HG03175 (cell line): ENCODE measurements at regions not wholly inside any gene's neighbourhood (a gene's known extent, or its start where the extent isn't known, plus 50 kb on each side); places are given as distances from the start of the nearest gene placed in this dataset.
"Not testable (repeated sequence)": the region's sequence is repeated elsewhere in the genome, so short reads cannot be mapped to it uniquely, and the experiment has no call there.

Source experiments
- ATAC-seq: cut with Tn5 transposase; IDR thresholded peaks from one replicate; pipeline ENCODE4 v1.9.1; 2021; ENCODE audit warnings: mild to moderate bottlenecking, moderate library complexity; ENCODE audit not compliant: unreplicated experiment

DNA sequence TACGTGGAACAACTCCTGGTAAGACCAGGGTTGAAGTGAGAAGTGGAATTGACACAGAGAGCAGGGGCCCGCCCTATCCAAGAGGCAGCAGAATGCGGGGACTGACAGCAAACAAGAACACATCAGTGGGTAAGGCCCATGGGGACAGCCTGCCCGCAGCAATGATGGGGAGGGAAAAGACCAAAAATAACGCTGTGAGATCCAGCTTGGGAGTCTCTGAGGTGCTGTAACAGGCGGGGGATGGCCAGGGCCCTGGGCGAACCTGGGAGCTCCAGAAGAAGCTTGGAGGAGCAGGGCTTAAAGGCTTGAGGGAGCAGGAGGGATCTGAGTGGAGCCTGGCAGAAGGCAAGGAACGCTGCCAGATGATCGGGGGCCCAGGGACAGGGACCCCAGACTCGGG lies 173.4 kb downstream of the TMEM200C start:
- no peak for ATAC-seq

DNA sequence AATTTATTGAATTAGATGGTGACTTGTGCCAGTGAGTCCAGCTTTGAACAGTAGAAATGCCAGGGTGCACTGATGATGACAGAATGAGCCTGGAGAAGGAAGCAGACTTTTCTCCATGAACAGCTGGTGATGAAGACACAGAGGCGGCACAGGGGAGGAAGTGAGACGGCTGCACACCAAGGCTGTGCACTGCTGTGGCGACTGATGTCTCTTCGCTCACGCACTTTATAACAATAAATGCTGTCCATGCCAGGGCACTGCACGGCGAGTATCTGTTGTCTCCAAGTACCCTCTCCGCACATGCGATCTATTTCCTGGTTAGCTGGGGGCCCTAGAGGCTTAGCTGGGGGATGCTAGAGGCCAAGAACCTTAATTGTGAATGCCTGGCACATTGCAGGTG lies 175.2 kb downstream of the TMEM200C start:
- no peak for ATAC-seq

DNA sequence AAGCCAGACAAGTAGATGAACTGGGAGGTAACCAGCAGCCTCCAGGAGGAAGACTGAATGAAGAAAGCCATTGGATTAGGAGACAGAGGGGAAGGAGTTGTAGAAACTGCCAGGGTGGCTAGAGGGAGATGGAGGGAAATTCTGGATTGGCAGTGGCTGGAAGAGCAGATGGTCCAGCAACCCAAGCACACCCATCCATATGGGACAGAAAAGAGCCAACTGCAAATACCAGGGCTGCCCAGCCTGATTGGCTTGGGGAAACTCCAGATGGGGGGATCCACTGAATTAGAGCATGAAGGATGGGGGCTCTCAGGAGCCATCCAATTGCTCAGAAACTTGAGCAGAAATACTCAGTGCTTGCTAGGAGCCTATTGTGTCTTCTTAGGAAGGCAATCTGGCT lies 173.5 kb upstream of the EPB41L3 start:
- ATAC-seq, result no peak

DNA sequence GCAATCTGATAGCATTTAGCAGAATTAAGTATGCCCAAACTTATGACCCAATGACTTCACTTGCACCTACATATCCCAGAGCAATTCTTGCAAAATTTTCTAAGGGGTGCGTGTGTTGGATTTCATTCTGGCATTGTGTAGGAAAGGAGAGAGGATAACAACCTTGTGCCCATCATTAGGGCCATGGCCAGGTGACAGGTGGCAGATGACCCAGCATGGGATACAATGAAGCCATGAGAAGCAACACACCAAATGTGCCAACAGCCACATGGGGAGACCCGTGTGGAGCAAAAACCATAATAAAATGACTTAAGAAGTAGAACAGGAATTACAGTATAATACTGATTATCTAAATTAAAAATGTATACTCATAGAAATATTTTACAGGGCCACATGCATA lies 166.9 kb upstream of the EPB41L3 start:
- no peak for ATAC-seq

DNA sequence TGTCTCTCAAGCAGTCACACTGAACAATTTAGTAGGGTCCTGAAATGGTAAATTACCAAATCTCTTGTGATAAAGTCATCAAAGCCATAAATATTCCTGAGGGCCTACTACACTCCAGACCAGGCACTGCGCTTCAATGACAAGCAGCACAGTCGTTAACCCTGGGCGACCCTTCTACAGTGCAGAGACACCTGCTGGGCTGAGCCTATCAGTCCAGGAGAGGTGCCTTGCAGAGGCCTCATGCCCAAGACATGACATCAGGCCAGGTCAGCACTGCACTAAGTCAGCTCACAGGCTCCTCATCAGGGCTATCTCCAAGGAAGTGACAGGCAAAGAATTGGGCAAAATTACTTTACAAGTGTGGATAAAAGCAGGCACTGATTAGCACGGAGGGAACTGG lies 166.4 kb upstream of the EPB41L3 start:
- ATAC-seq, result no peak

DNA sequence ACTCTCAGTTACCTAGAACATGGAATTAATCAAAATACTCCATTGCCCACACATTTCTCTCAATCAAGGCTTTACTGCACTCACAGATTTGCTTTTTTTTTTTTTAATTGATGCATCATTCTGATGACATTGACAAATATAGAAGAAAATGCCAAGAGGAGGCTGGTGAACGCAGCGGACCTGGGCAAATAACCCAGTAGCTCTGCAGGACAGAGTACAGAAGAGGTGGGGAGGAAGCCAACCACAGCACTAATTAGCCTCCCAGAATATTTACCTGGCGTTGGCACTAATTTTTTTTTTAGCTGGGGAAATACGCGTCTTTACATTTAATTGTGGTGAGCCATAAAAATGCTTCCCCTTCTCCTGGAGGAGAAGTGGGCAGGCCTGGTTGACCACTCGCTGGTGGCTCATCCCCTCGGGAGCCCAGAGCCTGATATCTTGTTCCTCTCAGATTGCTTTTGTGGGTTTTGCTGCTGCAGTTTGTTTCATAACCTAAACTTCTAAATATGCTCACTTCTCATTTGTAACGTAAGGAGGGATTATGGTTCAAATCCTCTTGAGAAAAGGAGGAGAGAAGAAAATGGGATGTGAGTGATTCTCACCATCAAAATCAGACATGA lies 165.8 kb upstream of the EPB41L3 start:
- no peak for ATAC-seq

DNA sequence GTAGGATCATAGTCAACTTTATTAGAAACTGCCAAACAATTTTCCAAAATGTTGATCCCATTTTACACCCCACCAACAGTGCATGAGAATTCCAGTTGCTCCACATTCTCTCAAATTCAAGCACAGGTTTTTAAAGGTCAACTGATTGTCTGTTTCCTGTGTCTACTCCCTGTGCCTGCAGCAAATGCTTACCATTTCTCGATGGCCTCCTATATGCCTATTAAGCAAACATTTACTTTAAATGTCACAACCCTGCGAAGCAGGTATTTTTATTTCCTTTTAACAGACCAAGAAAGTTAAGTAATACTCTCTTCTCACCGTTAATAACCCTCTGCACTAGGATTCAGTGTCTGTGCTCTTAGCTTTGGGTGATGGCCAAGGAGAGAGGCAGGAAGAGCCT lies 163.8 kb upstream of the EPB41L3 start:
- no peak for ATAC-seq

DNA sequence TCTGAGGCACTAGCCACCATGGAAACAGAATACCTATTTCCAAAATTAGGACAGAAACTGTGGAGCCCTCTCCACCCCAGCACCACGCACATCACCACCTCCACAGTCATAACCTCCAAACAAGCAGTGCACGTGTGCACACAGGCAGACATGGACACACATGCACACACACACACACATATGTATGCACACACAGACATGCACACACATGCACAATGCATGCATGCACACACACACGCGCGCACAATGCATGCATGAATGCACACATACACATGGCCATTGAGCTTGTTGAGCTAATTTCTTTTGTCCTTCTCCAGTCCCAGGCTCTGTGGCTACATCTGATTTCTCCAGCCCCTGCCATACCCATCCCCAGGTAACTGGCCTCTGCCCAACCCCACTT lies 161.6 kb upstream of the EPB41L3 start:
- no peak for ATAC-seq

DNA sequence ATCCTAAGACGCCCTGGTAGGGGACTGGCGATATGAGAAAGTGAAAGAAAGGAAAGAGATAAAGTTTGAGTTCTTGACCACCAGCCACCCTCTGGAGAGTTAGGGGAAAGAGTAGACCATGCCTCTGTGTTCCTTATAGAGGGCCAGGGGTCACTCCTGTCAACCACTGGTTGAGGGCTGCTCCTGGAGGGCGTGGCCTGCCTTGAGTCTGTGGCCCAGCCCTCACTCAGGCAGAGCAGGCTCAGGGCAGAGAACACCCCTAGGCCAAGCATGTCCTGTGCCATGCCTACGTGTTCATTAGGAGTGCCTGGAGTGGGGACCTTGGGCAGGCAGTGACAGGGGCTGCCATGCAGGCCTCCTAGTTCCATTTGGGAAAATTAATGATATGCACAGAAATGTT lies 161.1 kb upstream of the EPB41L3 start:
- no peak for ATAC-seq

DNA sequence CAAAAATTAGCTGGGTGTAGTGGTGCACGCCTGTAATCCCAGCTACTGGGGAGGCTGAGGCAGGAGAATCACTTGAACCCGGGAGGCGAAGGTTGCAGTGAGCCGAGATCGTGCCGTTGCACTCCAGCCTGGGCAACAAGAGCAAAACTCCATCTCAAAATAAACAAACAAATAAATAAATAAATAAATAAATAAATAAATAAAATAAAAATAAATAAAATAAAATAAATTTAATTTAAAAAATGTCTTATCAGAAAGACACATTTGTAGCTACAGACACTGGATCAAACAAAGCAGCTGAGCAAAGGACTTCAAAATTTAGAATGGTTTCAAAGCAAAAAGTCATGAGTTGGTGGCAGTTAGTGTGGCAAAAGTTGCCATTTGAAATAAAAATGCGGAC lies 158.2 kb upstream of the EPB41L3 start:
- not testable (repeated sequence) for ATAC-seq

DNA sequence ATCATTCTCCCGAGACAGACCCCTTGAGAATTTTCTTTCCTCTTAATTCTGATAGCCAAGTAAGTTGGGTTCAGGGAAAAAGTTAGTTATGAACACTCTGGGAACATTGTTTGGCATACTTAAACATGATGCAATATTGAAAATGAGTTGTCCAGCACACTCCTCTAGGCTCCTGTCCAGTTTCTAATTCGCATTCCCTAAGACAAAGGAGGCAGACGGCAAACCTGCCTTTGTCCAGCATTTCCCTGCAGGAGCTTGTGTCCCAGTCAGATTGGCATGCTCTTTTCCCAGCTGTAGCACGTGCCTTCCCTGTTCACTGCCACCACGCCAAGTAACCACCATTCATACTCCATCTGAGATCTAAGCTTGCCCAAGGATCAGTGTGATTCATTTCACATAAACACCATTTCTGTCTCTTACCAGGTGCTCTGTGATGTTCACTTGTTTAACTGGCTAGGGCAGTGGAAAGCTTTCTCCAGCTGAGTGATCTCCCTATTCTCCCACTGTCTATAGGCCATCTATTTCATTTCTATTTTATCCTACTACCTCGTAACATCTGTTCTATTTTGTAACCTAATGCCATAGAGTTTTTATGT lies 150.0 kb upstream of the EPB41L3 start:
- ATAC-seq, result no peak

DNA sequence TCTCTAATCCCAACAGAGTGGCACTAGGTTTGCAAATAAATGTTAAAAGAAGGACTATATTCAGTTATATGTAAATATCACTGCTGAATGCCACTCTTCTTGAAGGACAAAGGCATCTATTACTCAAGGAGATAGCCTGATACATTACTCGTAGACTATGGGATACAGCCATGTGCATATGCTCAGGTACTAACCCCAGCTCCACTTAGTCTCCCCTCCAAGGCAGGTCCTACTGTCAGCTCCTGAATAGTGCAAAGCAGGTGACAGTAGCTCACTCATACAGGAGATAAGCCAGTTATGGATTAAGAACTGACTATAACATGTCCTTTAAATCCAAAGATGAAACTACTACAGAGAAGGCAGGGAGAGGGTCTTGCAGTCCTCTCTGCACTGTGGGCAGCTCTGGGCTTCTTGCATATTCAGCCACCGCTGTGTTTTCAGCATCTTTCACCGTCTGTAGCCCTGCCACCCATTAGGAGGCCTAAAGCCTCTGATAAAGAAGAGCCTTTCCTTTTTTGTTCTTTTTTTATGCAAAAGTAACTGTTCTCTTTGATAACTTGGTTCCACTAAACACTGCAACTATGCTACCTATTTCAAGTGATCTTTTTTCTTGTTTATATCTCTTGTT lies 135.1 kb upstream of the EPB41L3 start:
- no peak for ATAC-seq

DNA sequence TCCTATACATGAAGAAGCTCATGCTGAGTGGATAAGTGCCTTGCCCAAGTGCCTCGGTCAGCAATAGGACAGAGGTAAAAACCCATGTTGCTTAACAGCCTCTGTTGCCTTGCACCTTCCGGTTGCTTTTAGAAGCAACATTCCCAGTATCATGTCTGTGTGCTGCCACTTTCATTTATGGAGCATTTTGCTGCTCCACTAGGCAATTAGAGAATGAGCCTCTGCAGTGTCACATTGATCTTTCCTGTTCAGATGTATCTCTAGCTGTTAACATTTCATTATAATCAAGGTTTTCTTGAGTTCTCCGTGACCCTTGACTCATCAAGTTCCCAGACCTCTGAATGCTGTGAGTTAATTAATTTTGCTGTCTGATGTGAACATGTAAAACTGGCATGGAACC lies 134.5 kb upstream of the EPB41L3 start:
- no peak for ATAC-seq

DNA sequence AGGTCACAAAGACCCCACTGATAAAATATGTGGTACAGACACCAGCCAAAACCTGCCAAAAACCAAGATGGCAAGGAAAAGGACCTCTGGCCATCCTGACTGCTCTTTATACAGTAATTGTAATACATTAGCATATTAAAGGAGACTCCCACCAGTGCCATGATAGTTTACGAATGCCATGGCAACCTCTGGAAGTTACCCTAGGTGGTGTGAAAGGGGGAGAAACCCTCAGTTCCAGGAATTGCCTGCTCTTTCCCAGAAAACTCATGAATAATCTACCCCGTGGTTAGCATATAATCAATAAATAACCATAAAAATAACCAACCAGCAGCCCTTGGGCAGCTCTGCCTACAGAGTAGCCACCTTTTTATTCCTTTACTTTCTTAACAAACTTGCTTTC lies 129.8 kb upstream of the EPB41L3 start:
- no peak for ATAC-seq

DNA sequence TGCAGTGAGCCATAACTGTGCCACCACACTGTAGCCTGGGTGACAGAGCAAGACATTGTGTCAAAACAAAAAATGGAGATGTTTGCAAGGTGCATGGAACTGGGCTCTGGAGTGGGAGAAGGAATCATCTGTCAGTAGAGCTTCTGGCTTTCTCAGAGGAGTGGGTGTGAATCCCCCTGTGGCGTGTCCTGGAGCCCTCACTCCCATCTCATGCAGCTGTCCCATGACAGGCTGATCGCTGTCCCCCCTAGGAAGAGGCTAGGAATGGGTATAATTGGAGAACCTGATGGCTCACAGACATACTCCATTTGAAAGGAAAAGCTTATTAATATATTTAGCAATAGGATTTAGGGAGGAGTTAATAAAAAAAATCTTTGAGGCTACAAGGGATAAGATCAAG lies 125.8 kb upstream of the EPB41L3 start:
- ATAC-seq, result no peak

DNA sequence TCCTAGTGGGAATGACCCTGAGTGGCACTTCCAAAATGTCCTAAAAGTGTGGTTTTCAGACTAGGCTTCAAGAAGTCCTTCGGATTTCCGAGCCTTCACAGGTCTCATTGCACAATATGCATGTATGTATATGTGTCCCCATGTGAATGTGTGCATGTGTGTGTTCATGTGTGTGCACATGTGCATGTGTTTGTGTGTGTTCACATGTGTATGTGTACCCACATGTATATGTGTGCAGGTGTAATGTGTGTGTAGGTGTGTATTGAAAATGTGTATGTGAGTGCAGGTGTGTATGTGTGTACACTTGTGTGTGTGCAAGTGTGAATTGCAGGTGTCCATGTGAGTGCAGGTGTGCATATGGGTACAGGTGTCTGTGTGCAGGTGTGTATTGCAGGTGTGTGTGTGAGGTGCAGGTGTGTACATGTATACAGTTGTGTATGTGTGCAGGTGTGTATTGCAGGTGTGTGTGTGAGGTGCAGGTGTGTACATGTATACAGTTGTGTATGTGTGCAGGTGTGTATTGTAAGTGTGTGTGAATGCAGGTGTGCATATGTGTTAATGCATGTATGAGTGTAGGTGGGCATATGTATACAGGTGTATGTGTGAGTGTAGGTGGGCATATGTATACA lies 124.4 kb upstream of the EPB41L3 start:
- ATAC-seq, result no peak

DNA sequence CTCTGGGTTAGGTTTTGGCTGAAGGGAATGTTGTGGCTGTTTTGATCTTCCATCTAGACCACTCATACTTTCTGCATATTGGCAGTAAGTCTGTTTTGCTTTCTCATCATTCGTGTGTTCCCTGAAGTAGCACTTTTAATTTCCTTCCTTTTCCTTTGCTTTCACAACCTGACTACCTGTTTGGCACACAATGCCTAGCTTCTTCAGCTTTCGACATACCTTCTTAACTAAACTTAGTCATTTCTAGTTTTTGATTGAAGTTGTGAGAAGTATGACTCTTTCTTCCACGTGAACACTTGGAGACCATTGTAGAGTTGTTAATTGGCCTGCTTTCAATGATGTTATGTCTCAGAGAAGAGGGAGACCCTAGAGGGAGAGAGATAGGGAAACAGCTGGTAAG lies 123.6 kb upstream of the EPB41L3 start:
- no peak for ATAC-seq

DNA sequence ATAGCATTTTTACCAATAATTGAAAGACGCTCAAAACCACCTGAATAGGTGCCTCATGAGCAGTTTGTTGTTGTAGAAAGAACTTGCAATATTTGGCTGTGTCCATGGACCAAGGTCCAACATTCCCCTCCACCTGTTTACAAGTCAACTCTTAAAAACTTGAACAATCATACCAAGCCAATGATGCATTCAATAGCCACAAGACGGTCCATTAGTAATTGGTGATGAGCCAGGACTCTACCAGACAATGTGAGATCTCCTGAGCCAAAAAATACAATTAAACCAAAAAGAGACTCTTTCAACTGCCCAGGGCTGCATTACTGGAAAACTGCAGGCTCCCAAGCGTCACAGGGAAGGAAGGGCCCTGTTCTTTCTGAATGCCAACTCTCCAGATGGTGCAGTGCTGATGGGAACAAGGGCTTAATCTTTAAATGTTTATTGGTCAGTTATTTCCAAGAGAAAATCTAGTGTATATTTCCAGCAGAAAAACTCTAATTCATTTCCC lies 118.8 kb upstream of the EPB41L3 start:
- ATAC-seq, result no peak

DNA sequence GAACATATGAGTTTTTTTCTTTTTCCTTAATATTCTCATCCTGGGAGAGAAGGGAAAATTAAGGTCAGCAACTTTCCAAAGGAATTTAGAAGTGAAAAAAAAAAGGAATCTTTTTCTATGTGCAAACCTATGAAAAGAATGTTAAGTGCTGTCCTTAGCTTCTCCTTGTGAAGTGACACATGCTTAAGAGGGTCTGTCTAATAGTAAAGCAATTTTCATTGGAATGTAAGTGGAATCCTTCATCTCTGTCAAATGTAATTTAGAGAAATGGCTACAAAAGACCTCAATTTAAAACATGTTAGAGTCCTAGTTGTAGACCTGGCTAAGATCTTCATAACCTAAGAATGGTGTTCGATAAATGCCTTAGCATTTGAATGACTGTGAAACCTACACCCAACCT lies 117.4 kb upstream of the EPB41L3 start:
- no peak for ATAC-seq

DNA sequence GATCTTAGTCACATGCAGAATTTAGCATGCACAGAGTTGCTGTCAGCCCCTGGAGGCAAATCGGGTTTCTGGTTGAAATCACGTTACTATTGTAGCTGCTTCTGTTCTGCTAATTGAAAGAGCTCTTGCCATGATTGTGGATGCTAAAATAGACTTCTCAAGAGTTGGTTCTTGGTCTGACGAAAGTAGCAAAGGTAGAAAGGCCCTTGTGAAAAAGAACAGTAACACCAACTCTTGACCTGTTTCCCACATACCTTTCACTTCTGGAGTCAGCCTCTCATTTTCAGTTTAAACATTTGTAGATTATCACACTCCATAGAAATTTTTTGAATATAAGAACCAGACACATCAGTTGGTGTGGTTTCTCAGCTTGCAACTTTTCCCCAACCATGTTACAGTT lies 110.0 kb upstream of the EPB41L3 start:
- ATAC-seq, result no peak

DNA sequence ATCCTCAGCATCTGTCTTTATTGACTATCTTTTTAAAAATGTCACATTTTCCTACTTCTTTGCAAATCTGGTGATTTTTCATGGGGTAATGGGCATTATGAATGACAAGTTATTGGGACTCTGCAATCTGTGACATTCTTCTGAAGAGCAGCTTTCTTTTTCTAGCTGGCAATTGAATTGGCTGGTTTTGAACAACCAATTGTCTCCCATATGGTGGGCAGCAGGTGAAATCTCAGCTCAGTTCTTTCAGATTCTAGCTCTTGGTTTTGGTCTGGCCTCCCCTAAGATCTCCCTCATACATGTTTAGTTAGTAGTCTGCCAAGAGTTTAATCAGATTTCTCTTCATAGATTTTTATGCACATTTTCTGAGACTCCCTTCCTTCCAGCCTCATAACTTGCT lies 107.9 kb upstream of the EPB41L3 start:
- ATAC-seq, result no peak

DNA sequence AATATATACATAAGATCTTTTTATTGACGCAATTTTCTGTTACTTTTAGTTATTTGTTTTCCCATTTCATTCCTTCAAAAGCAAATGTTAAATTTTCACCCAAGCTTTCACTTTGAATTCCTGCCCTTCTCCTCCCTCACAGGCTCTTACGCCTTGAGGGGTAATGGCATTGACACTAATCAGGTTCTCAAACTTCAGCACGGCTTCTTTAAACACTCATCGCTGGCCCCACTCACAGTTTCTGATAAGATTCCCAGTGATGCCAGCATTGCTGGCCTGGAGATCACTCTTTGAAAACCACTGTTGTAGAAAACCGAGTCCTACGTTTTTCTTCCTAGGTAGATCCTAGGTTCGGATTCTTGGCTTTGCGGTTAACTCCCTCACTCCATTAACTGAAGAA lies 105.6 kb upstream of the EPB41L3 start:
- no peak for ATAC-seq
